K562 (cell line): ENCODE measurements at regions not wholly inside any gene's neighbourhood (a gene's known extent, or its start where the extent isn't known, plus 50 kb on each side); places are given as distances from the start of the nearest gene placed in this dataset.

Experiments
- ATAC-seq: fragments of 200-7000 bp; cut with Tn5 transposase; 3 replicates; pipeline ENCODE4 v1.9.1; 2020; ENCODE audit warnings: moderate library complexity
- BruUV-seq: library from RNA; stranded (reverse); fragments of 400-500 nt; replicated peaks from 2 replicates; lab custom pipeline; 2021; lab: Mats Ljungman, UMichigan
- CTCF ChIA-PET: fragments of 300-600 bp; formaldehyde crosslinking; extraction: SDS; loops from one replicate; lab custom pipeline; 2021; ENCODE audit warnings: low intra/inter-chr PET ratio; lab: Yijun Ruan, JAX
- POLR2A ChIA-PET: fragments of 300-600, 350-650 bp; sonication (Branson Sonifier 250); formaldehyde crosslinking; extraction: SDS; loops from one replicate; lab custom pipeline; 2021; ENCODE audit warnings: antibody characterized with exemption, inconsistent platforms; lab: Yijun Ruan, JAX
- DNase-seq, 4 experiments: peaks; one replicate each; pipeline versions ENCODE4 v3.0.0 to v3.0.0-alpha.2; 2011 to 2018; ENCODE audit warnings: low spot score in 3 of 4, mixed read lengths in 3 of 4; ENCODE audit errors: extremely low read depth in 1 of 4
- FAIRE-seq: peaks from 2 replicates; lab custom pipeline; 2011; peaks lifted over from hg19 to GRCh38; lab: Jason Lieb, UNC
- H2AFZ ChIP-seq: 2 replicates; pipeline ENCODE4 v1.6.0; 2011; ENCODE audit warnings: low read depth, low read length, control low read depth, inconsistent platforms
- H3K27ac ChIP-seq: fragments of 200-600 bp; 3 replicates; pipeline ENCODE4 v1.8.0; 2011; ENCODE audit warnings: low read depth, mild to moderate bottlenecking, control low read depth, inconsistent platforms, low read length, moderate library complexity, mixed read lengths; ENCODE audit errors: extremely low read depth
- H3K27me3 ChIP-seq, 2 experiments: fragments of 300-600 bp in 1 of 2; 2 replicates in 1 of 2; 3 replicates in 1 of 2; pipeline versions ENCODE4 v1.6.0 to v1.8.0; 2011; ENCODE audit warnings: inconsistent platforms in 2 of 2, low read length in 2 of 2, mild to moderate bottlenecking in 1 of 2, mixed read lengths in 1 of 2, moderate library complexity in 1 of 2; ENCODE audit not compliant: control insufficient read depth in 2 of 2, insufficient read depth in 2 of 2
- H3K36me3 ChIP-seq: fragments of 300-600 bp; 3 replicates; pipeline ENCODE4 v1.8.0; 2011; ENCODE audit warnings: mild to moderate bottlenecking, low read length, inconsistent platforms; ENCODE audit not compliant: control insufficient read depth, insufficient read depth
- H3K4me1 ChIP-seq, 2 experiments: fragments of 200-600 bp in 1 of 2; replicated peaks in 1 of 2; 2 replicates in 1 of 2; 3 replicates in 1 of 2; pipeline versions ENCODE4 v1.5.1 to v1.8.0; 2011; ENCODE audit warnings: inconsistent platforms in 2 of 2, low read length in 2 of 2, mild to moderate bottlenecking in 1 of 2, mixed read lengths in 1 of 2, moderate library complexity in 1 of 2; ENCODE audit not compliant: control insufficient read depth in 2 of 2, insufficient read depth in 2 of 2
- H3K4me2 ChIP-seq: 2 replicates; pipeline ENCODE4 v1.6.1; 2011; ENCODE audit warnings: low read length, control low read depth, inconsistent platforms, mixed read lengths; ENCODE audit not compliant: insufficient read depth
- H3K4me3 ChIP-seq: fragments of 200-600 bp; sonication (generic), shearing (Covaris generic); 2 replicates; pipeline ENCODE4 v1.5.1; 2016; ENCODE audit warnings: control low read depth, inconsistent platforms
- H3K79me2 ChIP-seq: fragments of 200-600 bp; 3 replicates; pipeline ENCODE4 v1.8.0; 2011; ENCODE audit warnings: low read length, inconsistent platforms; ENCODE audit not compliant: control insufficient read depth, insufficient read depth
- H3K9ac ChIP-seq, 2 experiments: 2 replicates each; pipeline versions ENCODE4 v1.6.0 to v1.6.1; 2011; ENCODE audit warnings: low read depth in 2 of 2, low read length in 2 of 2, control low read depth in 1 of 2, inconsistent platforms in 1 of 2, mild to moderate bottlenecking in 1 of 2, mixed read lengths in 1 of 2; ENCODE audit not compliant: insufficient read depth in 1 of 2
- H3K9me1 ChIP-seq: one replicate; pipeline ENCODE4 v1.6.0; 2011; ENCODE audit warnings: inconsistent platforms, mild to moderate bottlenecking, low read length, moderate library complexity; ENCODE audit not compliant: control insufficient read depth, insufficient read depth
- H3K9me3 ChIP-seq: replicated peaks from 2 replicates; pipeline ENCODE4 v1.5.1; 2011; ENCODE audit warnings: low read depth, low read length, inconsistent platforms; ENCODE audit not compliant: control insufficient read depth, insufficient read depth
- H4K20me1 ChIP-seq: replicated peaks from 2 replicates; pipeline ENCODE4 v1.6.1; 2011; ENCODE audit warnings: low read length, inconsistent platforms, mixed read lengths; ENCODE audit not compliant: control insufficient read depth, insufficient read depth
- AFF1 ChIP-seq, 2 experiments: fragments of 450-650 bp; IDR thresholded peaks; 2 replicates each; pipeline ENCODE4 v1.6.1; 2018; ENCODE audit warnings: mild to moderate bottlenecking in 2 of 2, low read depth in 1 of 2; ENCODE audit not compliant: partially characterized antibody in 2 of 2
- CTCF ChIP-seq, 3 experiments: IDR thresholded peaks in 2 of 3; conservative IDR thresholded peaks in 1 of 3; 2 replicates each; pipeline ENCODE4 v1.5.1; 2011 to 2012; ENCODE audit warnings: low read length in 3 of 3, mild to moderate bottlenecking in 3 of 3, control low read depth in 2 of 3, improper control_type of control experiment in 1 of 3, inconsistent platforms in 1 of 3, low read depth in 1 of 3, mixed read lengths in 1 of 3, moderate library complexity in 1 of 3; ENCODE audit not compliant: insufficient read depth in 2 of 3
- WGBS: fragments of 100-300 bp; shearing (Covaris generic); methylation state at CpG from one replicate; pipeline ENCODE4 v1.1.6; 2016; ENCODE audit warnings: low coverage, mixed read lengths; ENCODE audit not compliant: insufficient coverage; ENCODE audit errors: missing lambda C conversion rate; 5-methylcytosine and 5-hydroxymethylcytosine counted together
- in situ Hi-C: fragments of 300-500 bp; cut with MboI; formaldehyde crosslinking; loops from 4 replicates; pipeline ENCODE4 v1.15.0; 2018; ENCODE audit warnings: inconsistent platforms, mixed read lengths
- intact Hi-C: fragments of 100-400 bp; cut with micrococcal nuclease; formaldehyde crosslinking; loops from 2 replicates; pipeline ENCODE4 v1.14.2; 2022

GRCh38 chr11:123253223-123253622 is 58.2 kb upstream of the CLMP start:
- H3K9ac ChIP-seq: no peak overlapping the region
- 2% methylated on average over 8 of the region's 8 CpGs for WGBS
- FAIRE-seq (no peak), ATAC-seq (peak; percentile 69), DNase-seq (no peak)
- in situ Hi-C loops: no loop called here
- intact Hi-C loops: no loop called here
- no peaks in the 10 kb centered on the region for H3K36me3 ChIP-seq
- no peak overlapping the region for H3K27ac ChIP-seq
- CTCF ChIA-PET: no interaction called here
- no peak overlapping the region for H2AFZ ChIP-seq
- H3K4me3 ChIP-seq: no peak overlapping the region
- no peaks in the 10 kb centered on the region for H3K9me1 ChIP-seq
- H3K4me2 ChIP-seq: no peak overlapping the region
- no peaks in the 10 kb centered on the region for H3K79me2 ChIP-seq
- BruUV-seq: no TSS peak
- H3K9me3 ChIP-seq: no peaks in the 10 kb centered on the region
- no peaks in the 10 kb centered on the region; the same call in 1 of the 2 replicates for H4K20me1 ChIP-seq
- POLR2A ChIA-PET: no interaction called here
- TF ChIP-seq CTCF (IDR thresholded peaks at IDR 0.05 in 2 of 3, conservative IDR thresholded peaks at IDR 0.05 in 1 of 3; ENCODE audit: insufficient read depth in 2 of 3, low read depth in 1 of 3, low read length in 3 of 3): peak in 1 of 3 experiments; percentile 11; a peak in 1 of 6 replicates
- no peak for TF ChIP-seq AFF1 (IDR thresholded peaks at IDR 0.05; ENCODE audit: low read depth in 1 of 2, partially characterized antibody in 2 of 2)
- peaks cover 0 to 25% of the 10 kb centered on the region in 2 experiments; a peak in 3 of 5 replicates for H3K27me3 ChIP-seq
- H3K4me1 ChIP-seq: no peaks in the 10 kb centered on the region
